ENCODE measurements at regions not wholly inside any gene's neighbourhood (a gene's known extent, or its start where the extent isn't known, plus 50 kb on each side); places are given as distances from the start of the nearest gene placed in this dataset.

- no peak for TF ChIP-seq REST (IDR thresholded peaks at IDR 0.05; ENCODE audit: insufficient read depth in 1 of 2, low read depth in 2 of 2, low read length in 2 of 2)
- no peak for TF ChIP-seq FOXP2 (optimal IDR thresholded peaks at IDR 0.05; ENCODE audit: borderline replicate concordance, extremely low read depth, extremely low read length, insufficient read depth)
- no peak for TF ChIP-seq POLR2AphosphoS5 (IDR thresholded peaks at IDR 0.05; ENCODE audit: low read depth, low read length)
- TF ChIP-seq TAF1 (IDR thresholded peaks at IDR 0.05; ENCODE audit: borderline replicate concordance, insufficient read depth, low read length), result no peak
These were observed 424.8 kb upstream of the DCC start for GRCh38 chr18:51915176-51915575.

Measured in PFSK-1 (cell line).